ENCODE measurements at regions not wholly inside any gene's neighbourhood (a gene's known extent, or its start where the extent isn't known, plus 50 kb on each side); places are given as distances from the start of the nearest gene placed in this dataset.

DNA sequence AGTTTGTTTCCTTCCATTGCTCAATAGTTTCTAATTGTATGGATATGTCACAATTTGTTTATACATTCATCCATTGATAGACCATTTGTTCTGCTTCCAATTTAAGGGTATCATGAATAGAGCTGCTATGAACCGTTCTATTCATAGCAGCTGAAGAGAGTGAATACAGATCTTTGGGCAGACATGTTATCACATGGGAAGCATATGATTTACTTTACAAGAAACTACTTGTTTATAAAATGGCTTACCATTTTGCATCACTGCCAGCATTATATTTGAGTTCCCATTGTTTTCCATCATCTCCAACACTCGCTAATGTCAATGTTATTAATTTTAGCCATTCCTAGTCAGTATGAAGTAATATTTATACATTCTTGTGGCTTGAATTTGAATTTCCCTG lies 549.0 kb downstream of the MAT2B start:
- Histone ChIP-seq H3K36me3 (ENCODE audit: insufficient read depth, low read length) (no peaks in the 10 kb centered on the region), H3K9me3 (ENCODE audit: low read length) (no peaks in the 10 kb centered on the region), H3K27me3 (ENCODE audit: insufficient read depth, low read length) (no peaks in the 10 kb centered on the region), H3K4me3 (ENCODE audit: low read length) (no peak overlapping the region), H3K4me1 (ENCODE audit: insufficient read depth, low read length) (no peaks in the 10 kb centered on the region), H2AFZ (ENCODE audit: low read depth, low read length) (no peak overlapping the region)

DNA sequence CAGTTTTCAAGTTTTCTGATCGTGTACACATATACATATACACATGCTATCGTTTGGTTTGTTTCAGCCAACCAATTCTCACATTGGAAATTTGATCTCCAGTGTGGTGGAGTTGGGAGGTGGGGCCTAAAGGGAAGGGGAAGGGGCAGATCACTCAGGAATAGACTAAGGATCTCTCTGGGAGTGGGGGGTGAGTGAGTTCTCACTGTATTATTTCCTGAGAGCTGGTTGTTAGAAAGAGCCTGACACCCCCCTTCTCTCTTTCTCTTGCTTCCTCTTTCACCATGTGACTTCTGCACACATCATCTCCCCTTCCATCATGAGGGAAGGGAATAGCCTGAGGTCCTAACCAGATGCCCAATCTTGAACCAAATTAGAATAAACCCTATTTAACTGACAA lies 551.7 kb downstream of the MAT2B start:
- H3K4me3 ChIP-seq (ENCODE audit: low read length) = no peak overlapping the region
- H2AFZ ChIP-seq (ENCODE audit: low read depth, low read length) = no peak overlapping the region
- H3K4me1 ChIP-seq (ENCODE audit: insufficient read depth, low read length) = no peaks in the 10 kb centered on the region
- no peaks in the 10 kb centered on the region for H3K27me3 ChIP-seq (ENCODE audit: insufficient read depth, low read length)
- H3K9me3 ChIP-seq (ENCODE audit: low read length) = no peaks in the 10 kb centered on the region
- H3K36me3 ChIP-seq (ENCODE audit: insufficient read depth, low read length) = no peaks in the 10 kb centered on the region

- Histone ChIP-seq H3K4me3 (ENCODE audit: low read length) (no peak overlapping the region), H3K36me3 (ENCODE audit: insufficient read depth, low read length) (no peaks in the 10 kb centered on the region), H3K9me3 (ENCODE audit: low read length) (no peaks in the 10 kb centered on the region), H2AFZ (ENCODE audit: low read depth, low read length) (no peak overlapping the region), H3K27me3 (ENCODE audit: insufficient read depth, low read length) (no peaks in the 10 kb centered on the region), H3K4me1 (ENCODE audit: insufficient read depth, low read length) (no peaks in the 10 kb centered on the region)
Measured at GRCh38 chr5:164058621-164059020, 553.2 kb downstream of the MAT2B start.

DNA sequence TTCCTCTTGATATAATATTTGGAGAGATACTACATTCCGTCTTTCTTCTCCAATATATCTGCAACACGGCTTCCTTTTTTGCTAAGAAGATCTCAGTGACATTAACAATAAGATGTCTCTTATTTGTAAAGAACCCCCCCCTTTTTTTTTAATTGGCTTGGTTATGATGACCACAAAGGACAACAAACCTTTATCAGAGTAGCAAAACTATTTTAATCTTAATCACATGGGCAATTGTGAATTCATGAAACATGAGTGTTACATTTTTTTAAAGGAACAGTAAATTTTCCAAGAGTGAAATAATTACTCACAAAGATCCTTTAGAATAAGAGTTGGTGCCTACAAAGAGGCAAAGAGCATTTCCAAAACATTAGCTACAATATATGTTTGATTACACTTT lies 554.1 kb downstream of the MAT2B start:
- Histone ChIP-seq H3K36me3 (ENCODE audit: insufficient read depth, low read length) (no peaks in the 10 kb centered on the region), H3K27me3 (ENCODE audit: insufficient read depth, low read length) (no peaks in the 10 kb centered on the region), H3K9me3 (ENCODE audit: low read length) (no peaks in the 10 kb centered on the region), H3K4me3 (ENCODE audit: low read length) (no peak overlapping the region), H2AFZ (ENCODE audit: low read depth, low read length) (no peak overlapping the region), H3K4me1 (ENCODE audit: insufficient read depth, low read length) (no peaks in the 10 kb centered on the region)

DNA sequence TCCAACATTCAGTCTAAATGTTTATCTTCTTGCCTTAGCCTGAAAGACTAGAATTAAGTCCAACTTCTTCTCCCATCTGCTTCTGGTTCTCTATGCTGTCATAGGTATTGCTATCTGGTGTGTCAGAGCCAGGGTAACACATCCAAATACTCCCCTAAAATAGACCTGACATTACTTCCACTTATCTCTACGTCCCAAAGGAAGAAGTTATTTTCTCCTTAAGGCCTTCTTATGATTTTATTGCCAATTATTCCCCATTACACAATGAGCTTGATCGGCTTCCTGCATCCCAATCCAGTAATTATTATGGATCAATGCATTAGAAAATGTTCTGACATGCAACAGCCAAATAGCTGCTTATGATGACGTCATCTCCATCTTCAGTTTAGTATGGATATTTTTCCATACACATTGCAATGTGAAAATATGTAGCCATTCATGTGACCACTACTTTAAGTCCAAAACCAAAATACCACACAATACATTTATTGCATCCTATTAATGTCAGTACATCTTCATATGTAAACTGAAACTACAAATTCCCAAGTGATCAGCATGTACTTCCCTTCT lies 555.5 kb downstream of the MAT2B start:
- no peak overlapping the region for H2AFZ ChIP-seq (ENCODE audit: low read depth, low read length)
- H3K36me3 ChIP-seq (ENCODE audit: insufficient read depth, low read length) = no peaks in the 10 kb centered on the region
- H3K4me3 ChIP-seq (ENCODE audit: low read length) = no peak overlapping the region
- no peaks in the 10 kb centered on the region for H3K9me3 ChIP-seq (ENCODE audit: low read length)
- no peaks in the 10 kb centered on the region for H3K27me3 ChIP-seq (ENCODE audit: insufficient read depth, low read length)
- no peaks in the 10 kb centered on the region for H3K4me1 ChIP-seq (ENCODE audit: insufficient read depth, low read length)

GRCh38 chr5:164062304-164062703 lies 556.9 kb downstream of the MAT2B start:
- H3K4me1 ChIP-seq (ENCODE audit: insufficient read depth, low read length) = no peaks in the 10 kb centered on the region
- H3K36me3 ChIP-seq (ENCODE audit: insufficient read depth, low read length) = no peaks in the 10 kb centered on the region
- no peaks in the 10 kb centered on the region for H3K9me3 ChIP-seq (ENCODE audit: low read length)
- H3K27me3 ChIP-seq (ENCODE audit: insufficient read depth, low read length) = no peaks in the 10 kb centered on the region
- no peak overlapping the region for H2AFZ ChIP-seq (ENCODE audit: low read depth, low read length)
- H3K4me3 ChIP-seq (ENCODE audit: low read length) = no peak overlapping the region

GRCh38 chr5:164065266-164065665 lies 559.8 kb downstream of the MAT2B start:
- no peak overlapping the region for H2AFZ ChIP-seq (ENCODE audit: low read depth, low read length)
- no peaks in the 10 kb centered on the region for H3K27me3 ChIP-seq (ENCODE audit: insufficient read depth, low read length)
- no peaks in the 10 kb centered on the region for H3K4me1 ChIP-seq (ENCODE audit: insufficient read depth, low read length)
- H3K36me3 ChIP-seq (ENCODE audit: insufficient read depth, low read length) = no peaks in the 10 kb centered on the region
- H3K4me3 ChIP-seq (ENCODE audit: low read length) = no peak overlapping the region
- no peaks in the 10 kb centered on the region for H3K9me3 ChIP-seq (ENCODE audit: low read length)

DNA sequence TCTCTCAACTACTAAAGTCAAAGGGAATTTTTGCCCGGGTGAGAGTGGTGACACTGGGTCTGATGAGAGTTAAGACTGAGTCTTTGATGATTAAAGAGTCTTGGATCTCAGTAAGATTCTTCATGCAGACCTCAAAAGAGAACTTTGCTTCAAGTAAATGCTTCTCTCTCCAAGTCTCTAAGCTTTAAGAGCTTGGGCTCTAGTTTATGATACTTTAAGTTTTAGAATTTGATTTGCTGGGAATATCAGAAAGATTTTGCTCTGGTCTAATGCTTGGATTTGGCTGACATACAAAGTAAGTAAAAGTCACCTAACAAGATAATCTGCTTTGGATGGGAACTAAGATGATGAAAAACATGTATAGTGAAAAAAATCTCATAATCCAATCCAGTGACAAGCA lies 566.3 kb downstream of the MAT2B start:
- no peaks in the 10 kb centered on the region for H3K36me3 ChIP-seq (ENCODE audit: insufficient read depth, low read length)
- no peak overlapping the region for H2AFZ ChIP-seq (ENCODE audit: low read depth, low read length)
- H3K4me3 ChIP-seq (ENCODE audit: low read length) = no peak overlapping the region
- no peaks in the 10 kb centered on the region for H3K27me3 ChIP-seq (ENCODE audit: insufficient read depth, low read length)
- H3K4me1 ChIP-seq (ENCODE audit: insufficient read depth, low read length) = no peaks in the 10 kb centered on the region
- no peaks in the 10 kb centered on the region for H3K9me3 ChIP-seq (ENCODE audit: low read length)

GRCh38 chr5:164073081-164073480 lies 567.7 kb downstream of the MAT2B start:
- Histone ChIP-seq H3K4me1 (ENCODE audit: insufficient read depth, low read length) (no peaks in the 10 kb centered on the region), H3K4me3 (ENCODE audit: low read length) (no peak overlapping the region), H3K9me3 (ENCODE audit: low read length) (no peaks in the 10 kb centered on the region), H3K27me3 (ENCODE audit: insufficient read depth, low read length) (no peaks in the 10 kb centered on the region), H2AFZ (ENCODE audit: low read depth, low read length) (no peak overlapping the region), H3K36me3 (ENCODE audit: insufficient read depth, low read length) (no peaks in the 10 kb centered on the region)

DNA sequence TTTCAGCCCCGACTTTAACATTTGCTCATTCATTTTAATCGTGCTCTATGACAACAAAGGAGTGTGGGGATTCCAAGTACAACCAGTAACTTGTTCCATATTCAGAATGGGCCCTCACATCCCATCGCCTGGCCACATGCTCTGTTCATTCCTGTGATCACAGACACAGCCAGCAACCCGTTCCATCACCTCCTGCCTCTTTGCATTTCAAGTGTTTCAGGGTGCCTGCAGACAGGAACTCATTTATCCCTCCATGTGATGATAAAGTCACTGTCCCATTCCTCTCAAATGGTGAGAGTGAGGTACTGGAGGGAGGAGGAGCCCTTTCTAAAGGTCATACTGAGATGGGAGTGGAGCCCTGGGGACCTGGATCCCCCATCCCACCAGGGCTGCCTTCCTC lies 571.1 kb downstream of the MAT2B start:
- no peaks in the 10 kb centered on the region for H3K27me3 ChIP-seq (ENCODE audit: insufficient read depth, low read length)
- H2AFZ ChIP-seq (ENCODE audit: low read depth, low read length) = no peak overlapping the region
- H3K4me1 ChIP-seq (ENCODE audit: insufficient read depth, low read length) = no peaks in the 10 kb centered on the region
- no peak overlapping the region for H3K4me3 ChIP-seq (ENCODE audit: low read length)
- no peaks in the 10 kb centered on the region for H3K36me3 ChIP-seq (ENCODE audit: insufficient read depth, low read length)
- no peaks in the 10 kb centered on the region for H3K9me3 ChIP-seq (ENCODE audit: low read length)

GRCh38 chr5:164090358-164090757 lies 584.9 kb downstream of the MAT2B start:
- H3K4me1 ChIP-seq (ENCODE audit: insufficient read depth, low read length) = no peaks in the 10 kb centered on the region
- no peak overlapping the region for H3K4me3 ChIP-seq (ENCODE audit: low read length)
- H2AFZ ChIP-seq (ENCODE audit: low read depth, low read length) = no peak overlapping the region
- H3K27me3 ChIP-seq (ENCODE audit: insufficient read depth, low read length) = no peaks in the 10 kb centered on the region
- no peaks in the 10 kb centered on the region for H3K9me3 ChIP-seq (ENCODE audit: low read length)
- no peaks in the 10 kb centered on the region for H3K36me3 ChIP-seq (ENCODE audit: insufficient read depth, low read length)

GRCh38 chr5:164091836-164092235 lies 586.4 kb downstream of the MAT2B start:
- no peaks in the 10 kb centered on the region for H3K4me1 ChIP-seq (ENCODE audit: insufficient read depth, low read length)
- H2AFZ ChIP-seq (ENCODE audit: low read depth, low read length) = no peak overlapping the region
- H3K4me3 ChIP-seq (ENCODE audit: low read length) = no peak overlapping the region
- H3K27me3 ChIP-seq (ENCODE audit: insufficient read depth, low read length) = no peaks in the 10 kb centered on the region
- H3K9me3 ChIP-seq (ENCODE audit: low read length) = no peaks in the 10 kb centered on the region
- H3K36me3 ChIP-seq (ENCODE audit: insufficient read depth, low read length) = no peaks in the 10 kb centered on the region

GRCh38 chr5:164094291-164094690 lies 588.9 kb downstream of the MAT2B start:
- Histone ChIP-seq H2AFZ (ENCODE audit: low read depth, low read length) (no peak overlapping the region), H3K27me3 (ENCODE audit: insufficient read depth, low read length) (no peaks in the 10 kb centered on the region), H3K4me3 (ENCODE audit: low read length) (no peak overlapping the region), H3K36me3 (ENCODE audit: insufficient read depth, low read length) (no peaks in the 10 kb centered on the region), H3K4me1 (ENCODE audit: insufficient read depth, low read length) (no peaks in the 10 kb centered on the region), H3K9me3 (ENCODE audit: low read length) (no peaks in the 10 kb centered on the region)

DNA sequence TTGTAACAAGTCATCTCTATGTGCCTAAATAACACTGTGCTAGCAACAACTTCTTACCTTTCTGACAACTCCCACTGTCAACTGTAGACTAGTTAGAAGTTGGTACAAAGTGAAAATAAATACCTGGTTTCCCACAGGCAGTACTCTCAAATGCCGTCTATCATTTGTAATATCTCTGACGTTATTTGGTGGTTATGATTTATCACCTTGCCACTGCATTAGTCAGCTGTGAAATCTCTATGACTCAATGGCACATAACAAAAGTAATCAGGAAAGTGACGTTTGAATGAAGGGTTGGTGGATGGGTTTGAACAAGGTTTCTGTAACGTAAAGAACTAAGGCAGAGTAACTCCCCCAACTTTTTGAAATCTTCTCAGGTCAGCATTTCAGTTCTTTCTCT lies 592.3 kb downstream of the MAT2B start:
- H3K27me3 ChIP-seq (ENCODE audit: insufficient read depth, low read length) = no peaks in the 10 kb centered on the region
- peaks cover 7% of the 10 kb centered on the region for H3K4me1 ChIP-seq (ENCODE audit: insufficient read depth, low read length)
- H3K36me3 ChIP-seq (ENCODE audit: insufficient read depth, low read length) = no peaks in the 10 kb centered on the region
- no peak overlapping the region for H2AFZ ChIP-seq (ENCODE audit: low read depth, low read length)
- no peaks in the 10 kb centered on the region for H3K9me3 ChIP-seq (ENCODE audit: low read length)
- no peak overlapping the region for H3K4me3 ChIP-seq (ENCODE audit: low read length)

Data from neuron (in vitro differentiated cells).